HFFc6 (cell line): ENCODE measurements at regions not wholly inside any gene's neighbourhood (a gene's known extent, or its start where the extent isn't known, plus 50 kb on each side); places are given as distances from the start of the nearest gene placed in this dataset.

Source experiments
- DNase-seq: peaks from one replicate; pipeline ENCODE4 v3.0.0-alpha.2; 2018
- H3K27ac Mint-ChIP-seq: 2 replicates; pipeline ENCODE4 v1.8.0; 2020; ENCODE audit warnings: mild to moderate bottlenecking, mixed read lengths
- H3K27me3 Mint-ChIP-seq: 2 replicates; pipeline ENCODE4 v1.8.0; 2021; ENCODE audit warnings: mild to moderate bottlenecking, moderate library complexity, mixed read lengths; ENCODE audit not compliant: insufficient read depth
- H3K36me3 Mint-ChIP-seq: 2 replicates; pipeline ENCODE4 v1.8.0; 2021; ENCODE audit warnings: low read depth, mixed read lengths
- H3K4me1 Mint-ChIP-seq: 2 replicates; pipeline ENCODE4 v1.8.0; 2020; ENCODE audit warnings: low read depth, mixed read lengths
- H3K4me3 Mint-ChIP-seq: 2 replicates; pipeline ENCODE4 v1.8.0; 2020; ENCODE audit warnings: mild to moderate bottlenecking, moderate library complexity, mixed read lengths
- H3K9me3 Mint-ChIP-seq: 2 replicates; pipeline ENCODE4 v1.8.0; 2020; ENCODE audit warnings: mild to moderate bottlenecking, mixed read lengths
- CTCF ChIP-seq: fragments of 200-600 bp; sonication (generic); IDR thresholded peaks from 2 replicates; pipeline ENCODE4 v1.5.0; 2021; ENCODE audit warnings: antibody characterized with exemption, mild to moderate bottlenecking

- Mint-ChIP-seq H3K27me3 (peaks cover 4% of the 10 kb centered on the region), H3K4me1 (peaks cover 61% of the 10 kb centered on the region), H3K27ac (peak overlapping the region; percentile 94), H3K9me3 (no peaks in the 10 kb centered on the region), H3K4me3 (peak overlapping the region; percentile 98), H3K36me3 (peaks cover 44% of the 10 kb centered on the region)
- no peak for TF ChIP-seq CTCF
- DNase-seq, result no peak
These were observed 112.0 kb upstream of the BEND6 start for GRCh38 chr6:56842686-56843475.

DNA sequence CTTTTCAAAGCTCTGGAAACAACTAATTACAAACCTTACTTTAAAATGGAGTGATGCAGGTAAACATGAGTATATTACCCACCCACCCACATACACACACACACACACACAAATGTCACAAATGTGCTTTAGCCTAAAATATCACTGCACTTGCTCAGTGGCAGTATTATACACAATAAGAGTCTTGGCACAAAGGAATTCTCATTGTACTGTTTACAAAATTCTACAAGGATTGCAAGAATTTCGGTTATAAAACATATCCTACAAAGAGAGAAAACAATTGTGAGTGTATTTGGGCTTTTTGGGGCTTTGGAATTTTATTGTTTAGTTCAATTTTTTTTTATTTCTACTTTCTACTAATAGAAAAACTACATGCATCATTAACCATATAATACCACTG is 113.2 kb upstream of the BEND6 start:
- DNase-seq, result no peak
- Mint-ChIP-seq H3K36me3 (peaks cover 49% of the 10 kb centered on the region), H3K9me3 (no peaks in the 10 kb centered on the region), H3K27me3 (peaks cover 4% of the 10 kb centered on the region), H3K4me3 (peak overlapping the region; percentile 98), H3K27ac (peak overlapping the region; percentile 94), H3K4me1 (peaks cover 64% of the 10 kb centered on the region)
- no peak for TF ChIP-seq CTCF

DNA sequence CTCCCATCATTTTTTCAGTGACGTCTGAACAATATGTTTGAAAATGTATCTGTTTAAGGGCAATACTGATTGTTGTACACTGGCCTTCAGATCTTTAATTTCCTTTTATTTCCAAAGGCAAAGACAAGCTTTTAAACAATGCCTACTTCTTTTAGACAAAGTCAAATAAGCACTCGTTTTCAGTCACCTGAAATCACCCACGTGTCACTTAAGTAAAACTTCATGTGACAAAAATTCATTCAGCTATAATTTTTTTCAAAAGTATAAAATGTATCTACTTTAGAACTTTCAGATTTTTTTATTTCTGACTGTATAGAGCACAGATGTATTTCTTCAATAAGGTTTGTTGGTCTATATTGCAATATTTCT is 113.5 kb upstream of the BEND6 start:
- no peak for DNase-seq
- Mint-ChIP-seq H3K4me1 (peaks cover 60% of the 10 kb centered on the region), H3K4me3 (peak overlapping the region; percentile 98), H3K27ac (peak overlapping the region; percentile 94), H3K27me3 (peaks cover 4% of the 10 kb centered on the region), H3K36me3 (peaks cover 47% of the 10 kb centered on the region), H3K9me3 (no peaks in the 10 kb centered on the region)
- no peak for TF ChIP-seq CTCF

DNA sequence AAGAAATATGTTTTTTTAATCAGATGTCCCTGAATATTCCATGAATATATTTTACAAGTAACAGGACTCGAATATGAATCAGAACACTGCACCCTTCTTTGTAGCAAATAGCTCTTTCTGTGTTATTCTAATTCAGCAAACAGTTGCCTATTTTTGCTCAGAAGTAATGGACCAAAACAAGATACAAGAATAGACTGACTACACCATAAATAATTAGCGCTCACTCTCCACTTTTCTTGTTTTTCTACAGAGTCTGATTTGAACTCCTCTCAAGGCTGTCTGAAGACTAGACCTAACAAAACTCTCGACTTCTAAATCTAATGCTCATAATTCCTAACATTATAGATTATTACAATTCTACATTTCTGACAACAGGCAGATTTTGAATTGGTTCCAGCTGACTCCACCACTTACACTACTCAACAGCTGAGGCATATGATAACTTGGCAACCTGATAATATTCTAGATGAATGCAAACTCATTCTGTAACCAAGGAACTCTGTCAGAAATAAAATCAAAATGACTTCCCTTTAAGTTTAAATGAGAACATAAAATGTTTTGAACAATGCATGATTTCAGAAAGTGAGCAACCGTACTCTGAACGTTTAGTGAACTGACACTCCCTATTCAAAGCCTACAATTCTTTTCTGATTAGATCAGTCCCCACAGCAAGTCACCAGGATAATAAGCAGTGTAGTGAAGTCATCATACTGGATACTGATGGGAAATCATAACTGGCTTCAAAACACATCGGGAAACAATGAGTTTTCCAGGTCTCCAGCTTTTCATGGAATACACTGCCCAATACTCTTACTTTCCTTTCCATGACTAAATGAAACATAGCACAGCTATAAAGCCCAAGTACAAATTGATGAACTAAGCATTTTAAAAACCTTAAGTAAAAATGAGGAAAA is 114.2 kb upstream of the BEND6 start:
- no peaks in the 10 kb centered on the region for H3K9me3 Mint-ChIP-seq
- H3K27ac Mint-ChIP-seq, result peak overlapping the region; percentile 94
- DNase-seq, result peak; percentile 82
- H3K36me3 Mint-ChIP-seq, result peaks cover 43% of the 10 kb centered on the region
- peak overlapping the region; percentile 98 for H3K4me3 Mint-ChIP-seq
- no peak for TF ChIP-seq CTCF
- peaks cover 55% of the 10 kb centered on the region for H3K4me1 Mint-ChIP-seq
- peaks cover 4% of the 10 kb centered on the region for H3K27me3 Mint-ChIP-seq

DNA sequence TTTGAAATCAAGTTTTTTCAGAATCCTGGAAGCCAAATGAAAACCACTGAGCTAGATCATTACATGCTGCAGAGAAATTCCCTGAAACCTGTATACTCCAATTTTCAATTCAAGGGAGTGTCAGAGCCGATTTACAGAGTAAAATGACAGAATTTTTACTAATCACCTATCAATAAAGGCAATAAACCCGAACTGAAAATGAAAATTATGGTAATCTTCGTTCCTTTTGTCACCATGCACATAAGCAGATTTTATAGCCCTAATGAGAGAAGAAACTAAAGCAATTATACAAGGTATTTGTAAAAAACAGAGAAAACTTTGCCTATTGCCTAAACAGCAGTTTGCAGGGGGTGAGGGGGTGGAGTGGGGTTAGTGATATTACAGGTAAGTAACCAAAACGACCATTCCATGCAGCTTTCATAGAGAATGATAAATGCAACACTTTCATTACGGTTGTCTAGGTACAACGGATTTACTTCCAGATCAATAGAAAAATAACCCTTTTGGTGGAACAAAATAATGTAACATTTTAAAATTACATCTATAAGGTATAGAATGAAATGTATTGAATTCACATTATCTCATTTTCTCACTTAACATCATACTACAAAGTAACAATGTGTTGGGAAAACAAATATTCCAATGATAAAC is 115.2 kb upstream of the BEND6 start:
- peaks cover 2% of the 10 kb centered on the region; the same call in 1 of the 2 replicates for H3K27me3 Mint-ChIP-seq
- peak overlapping the region; percentile 29 for H3K27ac Mint-ChIP-seq
- TF ChIP-seq CTCF, result no peak
- peak overlapping the region; percentile 61 for H3K4me3 Mint-ChIP-seq
- H3K9me3 Mint-ChIP-seq, result no peaks in the 10 kb centered on the region
- H3K36me3 Mint-ChIP-seq, result peaks cover 49% of the 10 kb centered on the region
- no peak for DNase-seq
- H3K4me1 Mint-ChIP-seq, result peaks cover 56% of the 10 kb centered on the region
